ENCODE measurements at regions not wholly inside any gene's neighbourhood (a gene's known extent, or its start where the extent isn't known, plus 50 kb on each side); places are given as distances from the start of the nearest gene placed in this dataset.

DNA sequence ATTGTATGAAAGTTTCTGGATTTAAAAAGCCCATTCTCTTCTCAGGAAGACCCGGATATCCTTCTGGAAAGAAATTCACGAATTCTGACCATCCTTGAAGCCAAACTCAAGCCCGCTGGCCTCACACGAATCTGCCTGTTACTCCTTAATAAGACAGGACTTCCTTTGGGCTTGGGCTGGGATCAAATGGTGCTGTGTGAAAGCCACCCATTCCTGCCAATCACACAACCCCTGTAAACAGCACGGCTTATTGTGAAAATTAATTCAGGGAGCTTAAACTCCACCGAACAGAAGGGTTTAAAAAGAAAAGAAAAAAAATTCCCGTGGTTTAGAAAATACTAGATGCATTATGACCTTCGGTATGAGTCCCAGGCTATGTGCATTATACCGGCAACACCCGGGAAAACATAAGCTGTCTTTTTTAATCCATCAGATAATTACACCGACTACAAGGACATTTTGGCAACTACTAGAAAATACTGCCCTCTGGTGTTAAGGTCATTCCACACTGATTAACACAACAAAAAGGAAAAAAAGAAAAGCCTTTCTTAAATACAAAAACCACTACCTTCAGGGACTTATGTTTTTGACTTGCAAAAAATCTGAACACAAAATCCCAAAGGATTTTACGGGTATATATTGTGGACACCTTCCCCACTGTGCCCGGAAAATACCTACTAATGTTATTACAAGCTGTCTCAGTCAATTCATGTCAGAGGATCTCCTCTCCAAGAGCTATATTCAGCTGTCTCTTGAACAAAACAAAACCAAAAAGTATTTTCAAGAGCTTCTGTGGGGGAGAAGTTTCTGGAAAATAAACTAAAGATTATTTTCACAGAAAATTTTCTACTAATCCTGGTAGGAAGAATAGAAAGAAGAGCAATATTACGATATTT is 76.0 kb upstream of the LSM14A start:
- TF ChIP-seq, protein P1, sequence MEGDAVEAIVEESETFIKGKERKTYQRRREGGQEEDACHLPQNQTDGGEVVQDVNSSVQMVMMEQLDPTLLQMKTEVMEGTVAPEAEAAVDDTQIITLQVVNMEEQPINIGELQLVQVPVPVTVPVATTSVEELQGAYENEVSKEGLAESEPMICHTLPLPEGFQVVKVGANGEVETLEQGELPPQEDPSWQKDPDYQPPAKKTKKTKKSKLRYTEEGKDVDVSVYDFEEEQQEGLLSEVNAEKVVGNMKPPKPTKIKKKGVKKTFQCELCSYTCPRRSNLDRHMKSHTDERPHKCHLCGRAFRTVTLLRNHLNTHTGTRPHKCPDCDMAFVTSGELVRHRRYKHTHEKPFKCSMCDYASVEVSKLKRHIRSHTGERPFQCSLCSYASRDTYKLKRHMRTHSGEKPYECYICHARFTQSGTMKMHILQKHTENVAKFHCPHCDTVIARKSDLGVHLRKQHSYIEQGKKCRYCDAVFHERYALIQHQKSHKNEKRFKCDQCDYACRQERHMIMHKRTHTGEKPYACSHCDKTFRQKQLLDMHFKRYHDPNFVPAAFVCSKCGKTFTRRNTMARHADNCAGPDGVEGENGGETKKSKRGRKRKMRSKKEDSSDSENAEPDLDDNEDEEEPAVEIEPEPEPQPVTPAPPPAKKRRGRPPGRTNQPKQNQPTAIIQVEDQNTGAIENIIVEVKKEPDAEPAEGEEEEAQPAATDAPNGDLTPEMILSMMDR (IDR thresholded peaks at IDR 0.05; ENCODE audit: insufficient read depth in 1 of 2, low read depth in 1 of 2, low read length in 1 of 2, severe bottlenecking in 1 of 2, unreplicated experiment in 1 of 2) = peak; percentile 66 to 75
- no peaks in the 10 kb centered on the region for H3K27me3 ChIP-seq (replicated peaks; ENCODE audit: control insufficient read depth, insufficient read depth, low read length)
- DNase-seq = peak in 1 of 2 experiments; percentile 51
- no peak overlapping the region for H3K4me3 ChIP-seq (ENCODE audit: low read depth, low read length)
- no peaks in the 10 kb centered on the region for H3K9me3 ChIP-seq
- H3K4me1 ChIP-seq = no peaks in the 10 kb centered on the region
- ChIA-PET POLR2A (no interaction called here), CTCF (interaction anchor here (0.6 to 3.6 kb wide), 10 partner anchors 12 to 317 kb away, joined by 3 to 89 read pairs (median 6); no protein-coding TSS in a partner anchor)
- BruUV-seq (replicated peaks) = no TSS peak
- Mint-ChIP-seq H3K9me3 (ENCODE audit: unreplicated experiment) (no peaks in the 10 kb centered on the region), H3K27ac (ENCODE audit: unreplicated experiment) (no peak overlapping the region), H3K36me3 (ENCODE audit: insufficient read depth, unreplicated experiment) (no peaks in the 10 kb centered on the region), H3K4me3 (ENCODE audit: unreplicated experiment) (no peak overlapping the region), H3K4me1 (ENCODE audit: low read depth, unreplicated experiment) (no peaks in the 10 kb centered on the region), H3K27me3 (ENCODE audit: insufficient read depth, unreplicated experiment) (peaks cover 15% of the 10 kb centered on the region)
- H3K36me3 ChIP-seq (ENCODE audit: control insufficient read depth, insufficient read depth, low read length) = no peaks in the 10 kb centered on the region
- intact Hi-C loops (cut with micrococcal nuclease; ENCODE audit: unreplicated experiment) = loop anchor here (1.0 to 2.0 kb wide), 4 partner anchors 79 to 318 kb away; no protein-coding TSS in a partner anchor

- H3K27ac Mint-ChIP-seq (ENCODE audit: unreplicated experiment) = no peak overlapping the region
- POLR2A ChIA-PET = no interaction called here
- intact Hi-C loops (cut with micrococcal nuclease; ENCODE audit: unreplicated experiment) = no loop called here
- no peaks in the 10 kb centered on the region for H3K9me3 Mint-ChIP-seq (ENCODE audit: unreplicated experiment)
- Histone ChIP-seq H3K4me3 (ENCODE audit: low read depth, low read length) (no peak overlapping the region), H3K4me1 (no peaks in the 10 kb centered on the region), H3K36me3 (ENCODE audit: control insufficient read depth, insufficient read depth, low read length) (no peaks in the 10 kb centered on the region), H3K27me3 (replicated peaks; ENCODE audit: control insufficient read depth, insufficient read depth, low read length) (no peaks in the 10 kb centered on the region), H3K9me3 (no peaks in the 10 kb centered on the region)
- peaks cover 11% of the 10 kb centered on the region for H3K27me3 Mint-ChIP-seq (ENCODE audit: insufficient read depth, unreplicated experiment)
- TF ChIP-seq, protein P1 (IDR thresholded peaks at IDR 0.05; ENCODE audit: insufficient read depth in 1 of 2, low read depth in 1 of 2, low read length in 1 of 2, severe bottlenecking in 1 of 2, unreplicated experiment in 1 of 2) = no peak
- no peak overlapping the region for H3K4me3 Mint-ChIP-seq (ENCODE audit: unreplicated experiment)
- H3K36me3 Mint-ChIP-seq (ENCODE audit: insufficient read depth, unreplicated experiment) = no peaks in the 10 kb centered on the region
- BruUV-seq (replicated peaks) = no TSS peak
- no peak for DNase-seq
- H3K4me1 Mint-ChIP-seq (ENCODE audit: low read depth, unreplicated experiment) = no peaks in the 10 kb centered on the region
- CTCF ChIA-PET = interaction anchor here (1.0 kb wide), 1 partner anchor 325 kb away, joined by 3 read pairs; no protein-coding TSS in a partner anchor
Measured at GRCh38 chr19:34104096-34104495, 68.2 kb upstream of the LSM14A start.

DNA sequence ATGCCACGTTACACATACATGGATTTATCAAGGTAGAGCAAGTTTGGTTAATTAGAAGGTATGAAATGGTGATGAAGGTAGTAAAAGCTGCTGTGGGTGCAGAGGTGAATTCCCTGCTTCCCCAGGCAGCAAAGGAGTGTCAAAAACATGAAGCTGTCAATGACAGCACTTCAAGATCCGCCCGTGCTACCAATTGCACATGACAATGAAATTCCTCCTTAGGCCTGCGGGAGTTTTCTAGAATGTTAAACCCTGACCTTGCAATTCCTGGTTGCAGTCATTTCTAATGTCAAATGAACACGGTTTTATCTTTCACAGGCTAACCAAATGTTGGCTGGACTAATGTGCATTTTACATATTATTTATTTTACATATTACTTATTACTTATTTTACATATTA is 67.7 kb upstream of the LSM14A start:
- TF ChIP-seq, protein P1 (IDR thresholded peaks at IDR 0.05; ENCODE audit: insufficient read depth in 1 of 2, low read depth in 1 of 2, low read length in 1 of 2, severe bottlenecking in 1 of 2, unreplicated experiment in 1 of 2) = no peak
- no TSS peak for BruUV-seq (replicated peaks)
- Histone ChIP-seq H3K27me3 (replicated peaks; ENCODE audit: control insufficient read depth, insufficient read depth, low read length) (no peaks in the 10 kb centered on the region), H3K9me3 (no peaks in the 10 kb centered on the region), H3K4me1 (no peaks in the 10 kb centered on the region), H3K36me3 (ENCODE audit: control insufficient read depth, insufficient read depth, low read length) (no peaks in the 10 kb centered on the region), H3K4me3 (ENCODE audit: low read depth, low read length) (no peak overlapping the region)
- no peaks in the 10 kb centered on the region for H3K36me3 Mint-ChIP-seq (ENCODE audit: insufficient read depth, unreplicated experiment)
- no peaks in the 10 kb centered on the region for H3K4me1 Mint-ChIP-seq (ENCODE audit: low read depth, unreplicated experiment)
- no peak overlapping the region for H3K4me3 Mint-ChIP-seq (ENCODE audit: unreplicated experiment)
- peaks cover 11% of the 10 kb centered on the region for H3K27me3 Mint-ChIP-seq (ENCODE audit: insufficient read depth, unreplicated experiment)
- ChIA-PET POLR2A (no interaction called here), CTCF (interaction anchor here (1.0 kb wide), 1 partner anchor 326 kb away, joined by 3 read pairs; no protein-coding TSS in a partner anchor)
- intact Hi-C loops (cut with micrococcal nuclease; ENCODE audit: unreplicated experiment) = no loop called here
- no peaks in the 10 kb centered on the region for H3K9me3 Mint-ChIP-seq (ENCODE audit: unreplicated experiment)
- H3K27ac Mint-ChIP-seq (ENCODE audit: unreplicated experiment) = no peak overlapping the region
- DNase-seq = no peak

All from Caco-2 (cell line).